ENCODE measurements at regions not wholly inside any gene's neighbourhood (a gene's known extent, or its start where the extent isn't known, plus 50 kb on each side); places are given as distances from the start of the nearest gene placed in this dataset.

DNA sequence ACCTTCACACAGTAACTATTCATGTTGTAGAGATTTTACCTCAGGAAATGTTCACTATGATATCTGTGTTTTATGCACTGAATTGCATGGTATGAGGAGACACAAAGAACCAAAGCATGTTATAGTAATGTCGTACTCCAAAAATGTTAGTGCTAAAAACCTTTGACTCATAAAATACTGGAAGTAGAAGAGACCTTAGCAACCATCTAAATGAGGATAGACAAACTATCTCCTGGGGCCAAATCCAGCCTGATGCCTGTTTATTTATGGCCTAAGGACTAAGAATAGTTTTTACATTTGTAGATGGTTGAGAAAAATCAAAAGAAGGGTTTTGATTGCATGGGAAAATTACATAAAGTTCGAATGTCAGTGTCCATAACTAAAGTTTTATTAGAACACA, 535.1 kb downstream of the INHBA start:
- no peak for DNase-seq (ENCODE audit: extremely low read depth, low read depth)
- TF ChIP-seq, protein P1, sequence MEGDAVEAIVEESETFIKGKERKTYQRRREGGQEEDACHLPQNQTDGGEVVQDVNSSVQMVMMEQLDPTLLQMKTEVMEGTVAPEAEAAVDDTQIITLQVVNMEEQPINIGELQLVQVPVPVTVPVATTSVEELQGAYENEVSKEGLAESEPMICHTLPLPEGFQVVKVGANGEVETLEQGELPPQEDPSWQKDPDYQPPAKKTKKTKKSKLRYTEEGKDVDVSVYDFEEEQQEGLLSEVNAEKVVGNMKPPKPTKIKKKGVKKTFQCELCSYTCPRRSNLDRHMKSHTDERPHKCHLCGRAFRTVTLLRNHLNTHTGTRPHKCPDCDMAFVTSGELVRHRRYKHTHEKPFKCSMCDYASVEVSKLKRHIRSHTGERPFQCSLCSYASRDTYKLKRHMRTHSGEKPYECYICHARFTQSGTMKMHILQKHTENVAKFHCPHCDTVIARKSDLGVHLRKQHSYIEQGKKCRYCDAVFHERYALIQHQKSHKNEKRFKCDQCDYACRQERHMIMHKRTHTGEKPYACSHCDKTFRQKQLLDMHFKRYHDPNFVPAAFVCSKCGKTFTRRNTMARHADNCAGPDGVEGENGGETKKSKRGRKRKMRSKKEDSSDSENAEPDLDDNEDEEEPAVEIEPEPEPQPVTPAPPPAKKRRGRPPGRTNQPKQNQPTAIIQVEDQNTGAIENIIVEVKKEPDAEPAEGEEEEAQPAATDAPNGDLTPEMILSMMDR (IDR thresholded peaks at IDR 0.05; ENCODE audit: low read depth, low read length) = no peak

DNA sequence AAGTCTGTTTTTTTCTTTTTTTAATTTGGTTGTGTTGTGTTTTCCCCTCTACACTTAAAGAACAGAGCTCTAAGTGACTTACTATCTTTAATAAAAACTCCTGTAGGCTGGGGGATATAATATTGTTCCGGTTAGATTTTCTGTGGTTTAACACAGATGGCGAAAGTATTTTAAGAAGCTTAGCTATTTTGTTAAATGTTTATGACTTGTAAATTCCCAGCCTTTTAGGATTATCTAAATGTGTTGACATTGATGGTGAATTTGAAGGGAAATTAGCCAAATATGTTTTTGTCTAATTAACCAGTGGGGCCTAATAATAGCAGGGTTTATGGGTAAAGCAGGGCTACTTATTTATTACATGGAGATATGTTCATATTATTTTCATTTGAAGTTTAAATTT, 538.5 kb downstream of the INHBA start:
- TF ChIP-seq, protein P1 (IDR thresholded peaks at IDR 0.05; ENCODE audit: low read depth, low read length) = no peak
- no peak for DNase-seq (ENCODE audit: extremely low read depth, low read depth)

DNA sequence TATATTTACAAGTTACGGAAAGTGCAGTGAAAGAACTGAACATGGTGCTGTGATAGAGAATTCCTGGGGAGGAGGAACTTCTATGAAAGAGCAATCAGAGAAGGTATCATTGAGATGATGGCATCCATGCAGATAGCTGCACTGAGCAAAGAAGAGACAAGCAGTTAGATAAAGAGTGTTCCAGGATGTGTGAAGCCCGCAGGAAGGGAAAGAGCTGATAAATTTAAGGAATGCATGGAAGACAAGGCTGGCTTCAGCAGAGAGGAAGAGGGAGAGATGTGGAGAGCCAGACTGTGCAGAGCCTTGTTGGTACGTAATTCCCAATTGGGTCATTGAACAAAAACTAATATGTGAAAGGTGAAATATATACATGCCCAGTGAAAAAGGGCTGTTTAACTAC, 538.9 kb downstream of the INHBA start:
- TF ChIP-seq, protein P1 (IDR thresholded peaks at IDR 0.05; ENCODE audit: low read depth, low read length) = no peak
- DNase-seq (ENCODE audit: extremely low read depth, low read depth) = no peak

DNA sequence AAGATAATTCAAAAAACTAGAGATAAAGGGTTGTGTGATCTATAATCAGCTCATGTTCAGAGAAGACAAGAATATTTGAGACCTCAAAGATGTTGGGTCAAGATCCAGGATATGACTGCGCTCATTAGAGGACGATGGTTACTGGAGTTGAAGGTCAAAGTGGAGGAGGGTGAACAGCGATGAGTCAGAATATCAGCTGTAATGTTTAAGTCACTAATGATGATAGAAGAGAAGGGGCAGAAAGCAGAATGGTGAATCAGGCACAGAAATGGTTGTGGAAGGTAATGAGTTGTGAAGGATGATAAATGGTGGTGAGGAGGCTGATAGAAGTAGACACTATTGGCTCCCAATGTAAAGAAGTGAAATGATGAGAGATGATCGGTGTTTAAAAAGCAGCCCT, 540.3 kb downstream of the INHBA start:
- no peak for DNase-seq (ENCODE audit: extremely low read depth, low read depth)
- TF ChIP-seq, protein P1 (IDR thresholded peaks at IDR 0.05; ENCODE audit: low read depth, low read length) = no peak

DNA sequence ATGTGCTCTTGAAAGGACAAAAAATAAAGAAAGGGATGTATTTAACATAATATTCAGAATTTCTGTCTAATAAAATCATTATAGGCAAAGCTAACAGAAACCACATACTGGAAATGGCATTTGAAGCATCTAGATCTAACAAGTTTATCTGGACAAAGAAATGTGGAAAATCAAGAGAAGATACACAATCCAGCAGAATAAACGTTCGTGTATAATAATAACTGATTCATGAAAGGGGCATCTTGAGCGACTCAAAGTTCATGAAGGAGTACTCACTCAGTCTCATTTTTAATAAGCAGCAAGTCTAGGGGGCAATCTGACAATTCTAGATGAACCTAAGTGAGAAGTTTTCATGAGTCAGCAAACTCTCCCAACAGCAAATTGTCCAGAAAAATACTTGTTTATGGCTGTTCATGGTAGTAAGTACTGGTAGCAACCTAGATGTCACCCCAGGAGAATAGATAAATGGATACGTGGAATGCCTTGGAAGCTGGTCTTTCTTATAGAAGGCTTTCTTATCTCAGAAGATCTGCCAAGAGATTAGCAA, 541.8 kb downstream of the INHBA start:
- TF ChIP-seq, protein P1 (IDR thresholded peaks at IDR 0.05; ENCODE audit: low read depth, low read length) = no peak
- no peak for DNase-seq (ENCODE audit: extremely low read depth, low read depth)

DNA sequence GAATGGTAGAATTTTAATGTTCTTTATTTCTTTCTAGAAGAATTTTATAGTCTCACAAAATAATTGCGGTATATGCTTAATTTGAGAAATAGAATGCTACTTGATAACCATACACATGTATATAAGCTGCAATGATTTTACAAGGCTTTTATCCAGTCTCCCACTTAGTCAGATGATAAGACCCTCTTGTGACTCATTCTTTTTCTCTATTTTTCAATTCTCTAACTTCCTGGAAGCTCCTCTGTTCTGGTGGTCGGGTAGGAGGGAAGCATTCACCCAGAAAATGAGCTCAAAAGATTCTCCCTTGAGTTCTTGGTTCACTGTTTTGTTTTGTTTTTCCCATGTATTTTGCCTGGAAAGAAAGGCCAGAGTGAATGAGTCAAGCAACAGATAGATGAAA, 546.6 kb downstream of the INHBA start:
- DNase-seq (ENCODE audit: extremely low read depth, low read depth) = no peak

DNA sequence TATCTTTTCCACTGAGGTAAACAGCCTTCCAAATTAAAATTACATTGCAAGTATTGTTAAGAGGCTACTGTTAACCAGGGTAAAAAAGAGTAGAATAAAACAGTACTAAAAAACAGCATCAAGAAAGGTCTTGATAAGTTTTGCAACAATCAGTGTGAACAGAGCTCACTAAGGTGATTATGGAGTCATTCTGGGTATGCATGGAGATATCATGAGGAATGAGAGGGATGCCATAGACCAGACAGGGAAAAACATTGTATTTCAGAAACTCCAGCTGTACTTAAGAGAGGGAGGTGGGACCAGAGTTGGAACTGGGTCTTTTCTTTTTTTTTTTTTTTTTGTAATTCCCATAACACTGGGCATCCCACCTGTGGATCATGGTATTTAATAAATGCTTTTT, 549.6 kb downstream of the INHBA start:
- TF ChIP-seq, protein P1 (IDR thresholded peaks at IDR 0.05; ENCODE audit: low read depth, low read length) = no peak
- no peak for DNase-seq (ENCODE audit: extremely low read depth, low read depth)

More for the DNA sequence above, 546.6 kb downstream of the INHBA start:
- TF ChIP-seq, protein P1 (IDR thresholded peaks at IDR 0.05; ENCODE audit: low read depth, low read length) = no peak
